ENCODE measurements at regions not wholly inside any gene's neighbourhood (a gene's known extent, or its start where the extent isn't known, plus 50 kb on each side); places are given as distances from the start of the nearest gene placed in this dataset.

GRCh38 chr3:124076235-124076634 is 84.3 kb upstream of the ROPN1 start:
- Mint-ChIP-seq H3K9me3 (no peaks in the 10 kb centered on the region), H3K4me1 (no peaks in the 10 kb centered on the region), H3K27ac (no peak overlapping the region), H3K36me3 (ENCODE audit: low read depth) (no peaks in the 10 kb centered on the region), H3K4me3 (no peak overlapping the region), H3K27me3 (peaks cover 8% of the 10 kb centered on the region)
- DNase-seq = no peak
- intact Hi-C loops (cut with micrococcal nuclease) = no loop called here

GRCh38 chr3:124078953-124079911 is 87.3 kb upstream of the ROPN1 start:
- DNase-seq = peak; percentile 68

GRCh38 chr3:124079912-124080276 is 88.0 kb upstream of the ROPN1 start:
- no peaks in the 10 kb centered on the region for H3K9me3 Mint-ChIP-seq
- no peak overlapping the region for H3K27ac Mint-ChIP-seq
- no peak for DNase-seq
- H3K4me1 Mint-ChIP-seq = no peaks in the 10 kb centered on the region
- H3K4me3 Mint-ChIP-seq = no peak overlapping the region
- H3K27me3 Mint-ChIP-seq = peaks cover 8% of the 10 kb centered on the region
- H3K36me3 Mint-ChIP-seq (ENCODE audit: low read depth) = no peaks in the 10 kb centered on the region
- intact Hi-C loops (cut with micrococcal nuclease) = loop anchor here (2.0 kb wide), 1 partner anchor 63 kb away; no protein-coding TSS in a partner anchor

More at GRCh38 chr3:124078953-124079911, 87.3 kb upstream of the ROPN1 start:
- intact Hi-C loops (cut with micrococcal nuclease) = loop anchor here (2.0 kb wide), 1 partner anchor 62 kb away; no protein-coding TSS in a partner anchor
- H3K9me3 Mint-ChIP-seq = no peaks in the 10 kb centered on the region
- no peaks in the 10 kb centered on the region for H3K4me1 Mint-ChIP-seq
- no peak overlapping the region for H3K27ac Mint-ChIP-seq
- H3K4me3 Mint-ChIP-seq = no peak overlapping the region
- H3K36me3 Mint-ChIP-seq (ENCODE audit: low read depth) = no peaks in the 10 kb centered on the region
- peaks cover 8% of the 10 kb centered on the region for H3K27me3 Mint-ChIP-seq

DNA sequence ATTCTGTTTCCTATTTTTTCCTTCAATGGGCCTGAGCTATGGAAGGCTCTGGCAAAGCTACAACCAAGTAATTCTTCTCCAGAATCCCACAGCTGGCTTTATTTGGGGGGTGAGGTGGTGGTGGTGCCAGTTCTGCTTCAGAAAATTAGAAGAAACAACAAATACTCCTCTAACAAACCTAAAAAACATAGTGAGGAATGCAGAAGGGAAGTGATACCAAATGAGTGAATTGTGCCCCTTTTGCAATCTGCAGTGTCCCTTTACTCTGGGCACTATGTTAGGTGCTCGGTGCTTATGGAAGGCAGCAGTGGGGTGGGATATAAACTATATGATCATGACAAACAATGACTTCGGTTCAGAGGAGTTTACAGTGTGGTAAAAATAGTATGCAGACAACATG is 90.4 kb upstream of the ROPN1 start:
- intact Hi-C loops (cut with micrococcal nuclease) = no loop called here
- Mint-ChIP-seq H3K36me3 (ENCODE audit: low read depth) (no peaks in the 10 kb centered on the region), H3K4me1 (no peaks in the 10 kb centered on the region), H3K27me3 (peaks cover 13% of the 10 kb centered on the region), H3K4me3 (no peak overlapping the region), H3K9me3 (no peaks in the 10 kb centered on the region), H3K27ac (no peak overlapping the region)
- no peak for DNase-seq

- H3K4me1 Mint-ChIP-seq = no peaks in the 10 kb centered on the region
- DNase-seq = no peak
- peaks cover 10% of the 10 kb centered on the region for H3K27me3 Mint-ChIP-seq
- intact Hi-C loops (cut with micrococcal nuclease) = no loop called here
- H3K36me3 Mint-ChIP-seq (ENCODE audit: low read depth) = no peaks in the 10 kb centered on the region
- no peak overlapping the region for H3K27ac Mint-ChIP-seq
- no peaks in the 10 kb centered on the region for H3K9me3 Mint-ChIP-seq
- H3K4me3 Mint-ChIP-seq = no peak overlapping the region
These were observed 92.3 kb upstream of the ROPN1 start for GRCh38 chr3:124084022-124084881.

- peaks cover 9% of the 10 kb centered on the region for H3K27me3 Mint-ChIP-seq
- no peak for DNase-seq
- H3K27ac Mint-ChIP-seq = no peak overlapping the region
- no peaks in the 10 kb centered on the region for H3K4me1 Mint-ChIP-seq
- no peaks in the 10 kb centered on the region for H3K36me3 Mint-ChIP-seq (ENCODE audit: low read depth)
- no peak overlapping the region for H3K4me3 Mint-ChIP-seq
- intact Hi-C loops (cut with micrococcal nuclease) = no loop called here
- H3K9me3 Mint-ChIP-seq = no peaks in the 10 kb centered on the region
These were observed 96.9 kb upstream of the ROPN1 start for GRCh38 chr3:124088801-124089200.

DNA sequence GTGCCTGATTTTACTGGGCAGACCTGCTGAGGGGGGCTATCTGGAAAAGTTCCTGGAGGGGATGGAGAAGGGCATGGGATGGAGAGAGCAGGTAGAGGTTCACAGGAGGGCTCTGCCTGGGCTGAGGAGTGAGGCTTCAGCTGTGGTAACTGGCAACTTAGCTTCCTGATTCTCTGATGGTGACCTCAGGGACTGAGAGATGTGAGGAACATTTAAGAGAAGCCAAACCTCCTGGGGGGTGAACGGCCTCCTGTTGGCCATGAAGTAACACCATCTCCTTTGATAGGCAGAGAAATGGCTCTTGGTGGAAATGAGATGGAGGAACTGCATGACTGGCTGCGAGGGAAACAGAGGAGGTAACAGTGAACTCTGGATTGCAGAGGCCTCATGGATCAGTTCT is 97.3 kb upstream of the ROPN1 start:
- DNase-seq = no peak
- intact Hi-C loops (cut with micrococcal nuclease) = no loop called here
- Mint-ChIP-seq H3K9me3 (no peaks in the 10 kb centered on the region), H3K27ac (no peak overlapping the region), H3K4me3 (no peak overlapping the region), H3K4me1 (no peaks in the 10 kb centered on the region), H3K27me3 (peaks cover 9% of the 10 kb centered on the region), H3K36me3 (ENCODE audit: low read depth) (no peaks in the 10 kb centered on the region)

- Mint-ChIP-seq H3K4me3 (no peak overlapping the region), H3K27ac (no peak overlapping the region), H3K4me1 (no peaks in the 10 kb centered on the region), H3K9me3 (no peaks in the 10 kb centered on the region), H3K27me3 (peaks cover 7% of the 10 kb centered on the region), H3K36me3 (ENCODE audit: low read depth) (no peaks in the 10 kb centered on the region)
- DNase-seq = no peak
- intact Hi-C loops (cut with micrococcal nuclease) = no loop called here
These were observed 99.8 kb upstream of the ROPN1 start for GRCh38 chr3:124091716-124092115.

- DNase-seq = no peak
- no peak overlapping the region for H3K27ac Mint-ChIP-seq
- H3K36me3 Mint-ChIP-seq (ENCODE audit: low read depth) = no peaks in the 10 kb centered on the region
- no peaks in the 10 kb centered on the region for H3K4me1 Mint-ChIP-seq
- H3K4me3 Mint-ChIP-seq = no peak overlapping the region
- H3K9me3 Mint-ChIP-seq = no peaks in the 10 kb centered on the region
- intact Hi-C loops (cut with micrococcal nuclease) = no loop called here
- H3K27me3 Mint-ChIP-seq = peaks cover 9% of the 10 kb centered on the region
These were observed 100.9 kb upstream of the ROPN1 start for GRCh38 chr3:124092811-124093210.

DNA sequence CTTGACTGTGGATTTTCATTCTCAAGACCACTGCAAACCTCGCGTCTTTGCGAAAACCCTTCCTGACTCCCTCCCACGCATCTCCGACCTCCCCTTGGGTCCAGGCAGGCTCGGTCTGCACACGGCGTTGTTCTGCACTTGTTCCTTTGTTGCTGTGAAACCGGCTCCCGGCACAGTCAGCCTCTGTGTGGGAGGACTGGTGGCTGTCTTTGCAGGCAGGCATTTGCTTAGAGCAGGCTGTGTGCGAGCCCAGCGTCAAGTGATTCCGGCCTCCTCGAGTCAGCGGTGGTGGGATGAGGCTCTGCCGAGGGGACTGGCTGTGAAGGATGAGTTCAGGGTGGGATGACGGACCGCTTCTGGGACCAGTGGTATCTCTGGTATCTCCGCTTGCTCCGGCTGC is 102.6 kb upstream of the ROPN1 start:
- H3K27ac Mint-ChIP-seq = no peak overlapping the region
- no peak overlapping the region for H3K4me3 Mint-ChIP-seq
- intact Hi-C loops (cut with micrococcal nuclease) = no loop called here
- peaks cover 9% of the 10 kb centered on the region for H3K27me3 Mint-ChIP-seq
- no peaks in the 10 kb centered on the region for H3K9me3 Mint-ChIP-seq
- no peak for DNase-seq
- H3K4me1 Mint-ChIP-seq = no peaks in the 10 kb centered on the region
- no peaks in the 10 kb centered on the region for H3K36me3 Mint-ChIP-seq (ENCODE audit: low read depth)

DNA sequence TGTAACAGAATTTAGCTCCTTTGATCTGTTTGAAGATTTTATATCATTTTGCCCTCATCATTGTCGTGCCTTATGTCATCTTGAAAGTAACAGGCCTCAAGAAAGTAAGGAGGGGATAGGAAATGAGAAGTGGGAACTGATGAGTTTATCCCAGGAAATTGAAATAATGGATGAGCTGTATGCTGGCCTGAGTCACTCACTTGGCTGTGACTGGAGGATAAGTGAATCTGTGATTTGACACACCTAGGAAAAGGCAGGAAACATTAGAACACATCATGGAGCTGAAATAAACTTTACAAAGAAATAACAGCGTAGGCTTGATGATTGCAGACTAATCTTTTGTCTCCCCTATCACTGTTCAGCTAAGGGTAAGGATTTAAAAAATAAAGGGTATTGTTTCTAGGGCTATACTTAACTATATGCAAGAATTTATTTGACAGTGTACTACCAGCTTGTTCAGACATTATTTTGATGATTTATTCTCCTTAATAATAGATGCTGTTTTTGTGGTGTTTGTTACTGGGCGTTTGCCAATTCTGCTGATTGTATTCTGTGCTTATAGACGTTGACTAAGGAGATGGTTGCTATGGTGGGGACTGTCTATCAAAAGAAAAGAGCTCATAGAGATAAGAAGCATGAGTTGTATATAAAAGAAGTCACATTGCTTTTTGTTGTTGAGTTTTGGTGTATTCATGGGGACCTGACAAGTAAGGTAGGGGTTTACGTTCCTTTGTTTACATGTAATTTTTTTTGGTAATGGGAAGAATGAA is 105.6 kb upstream of the ROPN1 start:
- intact Hi-C loops (cut with micrococcal nuclease) = no loop called here

GRCh38 chr3:124101643-124102042 is 109.7 kb upstream of the ROPN1 start:
- no peak for DNase-seq
- Mint-ChIP-seq H3K4me1 (no peaks in the 10 kb centered on the region), H3K27me3 (peaks cover 2% of the 10 kb centered on the region), H3K4me3 (no peak overlapping the region), H3K27ac (no peak overlapping the region), H3K36me3 (ENCODE audit: low read depth) (no peaks in the 10 kb centered on the region), H3K9me3 (no peaks in the 10 kb centered on the region)
- intact Hi-C loops (cut with micrococcal nuclease) = no loop called here

More for the DNA sequence above, 105.6 kb upstream of the ROPN1 start:
- H3K4me3 Mint-ChIP-seq = no peak overlapping the region
- no peaks in the 10 kb centered on the region for H3K9me3 Mint-ChIP-seq
- no peak for DNase-seq
- peaks cover 4% of the 10 kb centered on the region for H3K27me3 Mint-ChIP-seq
- no peaks in the 10 kb centered on the region for H3K36me3 Mint-ChIP-seq (ENCODE audit: low read depth)
- H3K27ac Mint-ChIP-seq = no peak overlapping the region
- H3K4me1 Mint-ChIP-seq = no peaks in the 10 kb centered on the region

GRCh38 chr3:124107104-124107890 is 115.4 kb upstream of the ROPN1 start:
- Mint-ChIP-seq H3K9me3 (no peaks in the 10 kb centered on the region), H3K4me1 (no peaks in the 10 kb centered on the region), H3K36me3 (ENCODE audit: low read depth) (no peaks in the 10 kb centered on the region), H3K27ac (no peak overlapping the region), H3K4me3 (no peak overlapping the region), H3K27me3 (no peaks in the 10 kb centered on the region)
- intact Hi-C loops (cut with micrococcal nuclease) = no loop called here
- DNase-seq = no peak

Data from activated CD4-positive, alpha-beta T cell treated with anti-CD3 and anti-CD28 coated beads, Interleukin-2, amount 10 ng/mL, durations not matched to agents 24 days and 14 days (primary cell).